Parathyroid adenoma (tissue), 2 donors: ENCODE measurements at regions not wholly inside any gene's neighbourhood (a gene's known extent, or its start where the extent isn't known, plus 50 kb on each side); places are given as distances from the start of the nearest gene placed in this dataset.

Source experiments
- H2AFZ ChIP-seq: fragments of 300-600 bp; sonication (generic); one replicate; pipeline ENCODE4 v1.7.0; 2017; ENCODE audit warnings: antibody characterized with exemption, mild to moderate bottlenecking
- H3K27ac ChIP-seq: fragments of 300-600 bp; sonication (generic); one replicate; pipeline ENCODE4 v1.7.0; 2017
- H3K27me3 ChIP-seq: fragments of 300-600 bp; sonication (generic); one replicate; pipeline ENCODE4 v1.7.0; 2017; ENCODE audit warnings: low read length; ENCODE audit not compliant: control insufficient read depth, insufficient read depth
- H3K36me3 ChIP-seq: fragments of 300-600 bp; sonication (generic); one replicate; pipeline ENCODE4 v1.7.0; 2017; ENCODE audit warnings: low read length; ENCODE audit not compliant: control insufficient read depth, insufficient read depth
- H3K4me1 ChIP-seq: fragments of 300-600 bp; sonication (generic); one replicate; pipeline ENCODE4 v1.7.0; 2017; ENCODE audit warnings: control low read depth
- H3K4me2 ChIP-seq: fragments of 300-600 bp; sonication (generic); one replicate; pipeline ENCODE4 v1.7.0; 2017; ENCODE audit warnings: low read length
- H3K4me3 ChIP-seq: fragments of 300-600 bp; sonication (generic); one replicate; pipeline ENCODE4 v1.7.0; 2017; ENCODE audit warnings: low read depth, low read length
- H3K79me2 ChIP-seq: fragments of 300-600 bp; sonication (generic); one replicate; pipeline ENCODE4 v1.7.0; 2017; ENCODE audit warnings: control low read depth
- H3K9ac ChIP-seq: fragments of 300-600 bp; sonication (generic); one replicate; pipeline ENCODE4 v1.7.0; 2017; ENCODE audit warnings: mild to moderate bottlenecking
- H3K9me3 ChIP-seq: fragments of 300-600 bp; sonication (generic); one replicate; pipeline ENCODE4 v1.7.0; 2017; ENCODE audit warnings: low read length; ENCODE audit not compliant: control insufficient read depth
- TF ChIP-seq, protein P1 (sequence below): fragments of 300-600 bp; sonication (generic); IDR thresholded peaks from one replicate; pipeline ENCODE4 v1.7.0; 2017; ENCODE audit warnings: antibody characterized with exemption, mild to moderate bottlenecking
- donor health status: primary hyperparathyroidism.

- no peak overlapping the region for H3K4me2 ChIP-seq
- H3K36me3 ChIP-seq: no peaks in the 10 kb centered on the region
- H3K9me3 ChIP-seq: no peaks in the 10 kb centered on the region
- no peak overlapping the region for H2AFZ ChIP-seq
- H3K27me3 ChIP-seq: no peaks in the 10 kb centered on the region
- H3K9ac ChIP-seq: no peak overlapping the region
- TF ChIP-seq, protein P1, sequence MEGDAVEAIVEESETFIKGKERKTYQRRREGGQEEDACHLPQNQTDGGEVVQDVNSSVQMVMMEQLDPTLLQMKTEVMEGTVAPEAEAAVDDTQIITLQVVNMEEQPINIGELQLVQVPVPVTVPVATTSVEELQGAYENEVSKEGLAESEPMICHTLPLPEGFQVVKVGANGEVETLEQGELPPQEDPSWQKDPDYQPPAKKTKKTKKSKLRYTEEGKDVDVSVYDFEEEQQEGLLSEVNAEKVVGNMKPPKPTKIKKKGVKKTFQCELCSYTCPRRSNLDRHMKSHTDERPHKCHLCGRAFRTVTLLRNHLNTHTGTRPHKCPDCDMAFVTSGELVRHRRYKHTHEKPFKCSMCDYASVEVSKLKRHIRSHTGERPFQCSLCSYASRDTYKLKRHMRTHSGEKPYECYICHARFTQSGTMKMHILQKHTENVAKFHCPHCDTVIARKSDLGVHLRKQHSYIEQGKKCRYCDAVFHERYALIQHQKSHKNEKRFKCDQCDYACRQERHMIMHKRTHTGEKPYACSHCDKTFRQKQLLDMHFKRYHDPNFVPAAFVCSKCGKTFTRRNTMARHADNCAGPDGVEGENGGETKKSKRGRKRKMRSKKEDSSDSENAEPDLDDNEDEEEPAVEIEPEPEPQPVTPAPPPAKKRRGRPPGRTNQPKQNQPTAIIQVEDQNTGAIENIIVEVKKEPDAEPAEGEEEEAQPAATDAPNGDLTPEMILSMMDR: no peak
- no peaks in the 10 kb centered on the region for H3K4me1 ChIP-seq
- no peaks in the 10 kb centered on the region for H3K79me2 ChIP-seq
- no peak overlapping the region for H3K4me3 ChIP-seq
- H3K27ac ChIP-seq: no peak overlapping the region
Measured at GRCh38 chr2:36147670-36148390, 207.7 kb upstream of the CRIM1 start.

DNA sequence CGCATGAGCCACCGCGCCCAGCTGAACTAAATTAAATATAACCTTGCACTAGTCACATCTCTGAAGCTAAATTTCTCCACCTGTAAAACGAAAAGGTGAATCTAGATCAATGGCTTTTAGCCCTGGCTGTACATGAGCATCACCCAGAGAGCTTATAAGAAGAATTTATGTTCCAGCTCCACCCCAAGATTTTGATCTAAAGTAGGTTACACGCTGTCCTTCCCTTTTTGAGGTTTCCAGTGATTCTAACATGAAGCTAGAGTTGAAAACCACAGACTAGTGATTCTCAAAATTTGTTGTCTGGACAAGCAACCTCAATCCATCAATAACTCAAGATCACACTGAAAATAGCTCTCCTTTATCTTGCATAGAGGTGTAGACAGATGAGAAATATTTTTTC lies 208.8 kb upstream of the CRIM1 start:
- no peak overlapping the region for H3K27ac ChIP-seq
- H3K4me1 ChIP-seq: no peaks in the 10 kb centered on the region
- H3K27me3 ChIP-seq: no peaks in the 10 kb centered on the region
- no peak overlapping the region for H3K4me2 ChIP-seq
- TF ChIP-seq, protein P1: no peak
- no peaks in the 10 kb centered on the region for H3K36me3 ChIP-seq
- no peak overlapping the region for H3K4me3 ChIP-seq
- H3K79me2 ChIP-seq: no peaks in the 10 kb centered on the region
- H2AFZ ChIP-seq: no peak overlapping the region
- no peaks in the 10 kb centered on the region for H3K9me3 ChIP-seq
- H3K9ac ChIP-seq: no peak overlapping the region

DNA sequence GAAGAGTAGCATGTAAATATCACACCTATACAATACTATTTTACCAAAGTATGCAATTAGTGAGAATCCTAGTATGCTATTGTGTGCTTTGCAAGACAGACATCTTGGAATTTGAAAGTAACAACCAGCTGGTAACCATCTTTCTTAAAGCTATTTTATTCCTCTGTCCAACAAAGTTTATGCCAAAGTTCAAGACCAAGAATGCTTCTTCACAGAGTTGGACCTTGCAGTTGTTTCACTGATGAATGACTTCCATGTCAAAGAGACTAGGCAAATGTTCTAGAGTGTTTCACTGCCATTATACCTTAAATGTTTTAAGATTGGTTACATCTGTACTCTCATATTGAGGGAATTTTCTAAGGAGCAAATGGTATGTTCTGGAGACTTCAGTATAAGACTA lies 215.2 kb upstream of the CRIM1 start:
- no peak overlapping the region for H3K4me2 ChIP-seq
- no peaks in the 10 kb centered on the region for H3K4me1 ChIP-seq
- H3K27me3 ChIP-seq: no peaks in the 10 kb centered on the region
- H3K27ac ChIP-seq: no peak overlapping the region
- no peaks in the 10 kb centered on the region for H3K79me2 ChIP-seq
- H3K9me3 ChIP-seq: no peaks in the 10 kb centered on the region
- no peak overlapping the region for H3K4me3 ChIP-seq
- H3K36me3 ChIP-seq: no peaks in the 10 kb centered on the region
- no peak overlapping the region for H3K9ac ChIP-seq
- TF ChIP-seq, protein P1: no peak
- no peak overlapping the region for H2AFZ ChIP-seq

DNA sequence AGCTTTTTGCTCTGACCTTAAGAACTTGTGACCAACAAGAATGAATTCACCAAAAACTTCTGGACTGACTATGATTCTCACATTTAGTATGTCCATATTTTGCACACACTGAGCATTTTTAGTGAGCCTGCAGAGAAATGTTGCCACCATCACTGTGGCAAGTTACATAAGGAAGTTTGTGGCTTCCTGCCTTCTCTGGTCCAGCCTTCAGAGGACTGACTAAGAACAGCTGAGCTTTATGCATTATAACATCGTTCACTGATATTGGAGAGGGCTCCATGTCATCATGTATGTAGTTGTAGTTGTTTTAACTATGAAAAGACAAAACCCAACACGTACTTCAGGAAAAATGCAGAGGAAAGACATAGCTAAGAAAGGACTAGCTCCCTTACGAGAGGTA lies 218.0 kb upstream of the CRIM1 start:
- no peaks in the 10 kb centered on the region for H3K4me1 ChIP-seq
- TF ChIP-seq, protein P1: no peak
- H3K4me3 ChIP-seq: no peak overlapping the region
- no peaks in the 10 kb centered on the region for H3K79me2 ChIP-seq
- no peaks in the 10 kb centered on the region for H3K36me3 ChIP-seq
- H3K4me2 ChIP-seq: no peak overlapping the region
- H2AFZ ChIP-seq: no peak overlapping the region
- H3K27me3 ChIP-seq: no peaks in the 10 kb centered on the region
- H3K9ac ChIP-seq: no peak overlapping the region
- H3K9me3 ChIP-seq: no peaks in the 10 kb centered on the region
- H3K27ac ChIP-seq: no peak overlapping the region

DNA sequence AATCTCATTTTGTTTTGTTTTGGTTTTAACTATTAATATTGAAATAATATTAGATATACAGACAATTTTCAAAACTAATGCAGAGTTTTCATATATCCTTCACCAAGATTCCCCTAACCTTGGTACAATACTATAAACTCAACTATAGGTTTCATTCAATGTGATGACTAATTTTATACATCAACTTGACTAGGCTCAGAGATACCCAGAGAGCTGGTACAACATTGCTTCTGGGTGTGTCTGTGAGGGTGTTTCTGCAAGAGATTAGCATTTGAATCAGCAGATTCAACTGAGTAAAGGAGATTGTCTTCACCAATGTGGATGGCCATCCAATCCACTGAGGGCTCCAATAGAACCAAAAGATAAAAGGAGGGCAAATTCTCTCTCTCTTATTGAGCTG lies 221.3 kb upstream of the CRIM1 start:
- Histone ChIP-seq H3K4me2 (no peak overlapping the region), H3K36me3 (no peaks in the 10 kb centered on the region), H3K4me3 (no peak overlapping the region), H3K27me3 (no peaks in the 10 kb centered on the region), H3K79me2 (no peaks in the 10 kb centered on the region), H2AFZ (no peak overlapping the region), H3K9me3 (no peaks in the 10 kb centered on the region), H3K9ac (no peak overlapping the region), H3K4me1 (no peaks in the 10 kb centered on the region), H3K27ac (no peak overlapping the region)
- TF ChIP-seq, protein P1: no peak
